IPS-18c (cell line): ENCODE measurements at regions not wholly inside any gene's neighbourhood (a gene's known extent, or its start where the extent isn't known, plus 50 kb on each side); places are given as distances from the start of the nearest gene placed in this dataset.
"Not testable (repeated sequence)": the region's sequence is repeated elsewhere in the genome, so short reads cannot be mapped to it uniquely, and the experiment has no call there.

ENCODE experiments used
- H3K4me3 ChIP-seq: 2 replicates; pipeline ENCODE4 v1.7.0; 2013; ENCODE audit warnings: low read depth, mild to moderate bottlenecking, low read length, moderate library complexity; ENCODE audit not compliant: insufficient read depth
- H3K9me3 ChIP-seq: one replicate; pipeline ENCODE4 v1.6.1; 2013; ENCODE audit warnings: mild to moderate bottlenecking, low read length, moderate library complexity; ENCODE audit not compliant: control insufficient read depth, insufficient read depth

DNA sequence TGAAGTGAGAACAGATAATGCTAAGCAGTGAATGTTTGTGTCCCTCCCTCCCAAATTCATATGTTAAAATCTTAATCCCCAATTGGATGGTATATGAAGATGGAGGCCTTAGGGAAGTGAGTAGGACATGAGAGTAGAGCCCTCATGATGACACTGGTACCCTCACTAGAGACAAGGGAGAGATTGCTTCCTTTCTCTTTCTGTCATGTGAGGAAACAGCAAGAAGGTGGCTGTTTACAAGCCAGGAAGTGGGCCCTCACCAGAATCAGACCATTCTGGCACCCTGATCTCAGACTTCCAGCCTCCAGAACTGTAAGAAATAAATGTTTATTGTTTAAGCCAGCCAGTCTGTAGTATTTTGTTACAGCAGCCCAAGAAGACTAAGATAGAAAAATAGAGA, 209.5 kb downstream of the SATB1 start:
- Histone ChIP-seq H3K9me3 (no peaks in the 10 kb centered on the region), H3K4me3 (no peak overlapping the region)

DNA sequence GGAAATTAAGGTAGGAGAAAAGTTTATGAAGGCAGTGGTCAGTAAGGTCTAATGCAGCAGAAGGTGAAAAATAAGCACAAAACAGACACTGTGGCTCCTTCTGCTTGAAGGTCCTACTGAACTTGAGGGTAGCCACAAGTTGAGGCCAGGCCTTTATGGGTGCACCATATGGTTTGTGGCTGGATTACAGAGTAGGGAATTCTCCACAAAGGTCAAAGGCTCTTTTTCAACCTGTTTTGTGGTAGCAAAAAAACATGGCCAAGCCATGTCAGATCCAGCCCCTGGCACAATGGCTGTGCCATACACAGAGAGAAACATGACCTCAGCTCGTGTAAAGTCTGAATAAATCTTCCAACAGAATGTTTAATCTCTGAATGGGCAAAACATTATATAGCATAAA, 214.0 kb downstream of the SATB1 start:
- H3K4me3 ChIP-seq: no peak overlapping the region
- H3K9me3 ChIP-seq: no peaks in the 10 kb centered on the region

DNA sequence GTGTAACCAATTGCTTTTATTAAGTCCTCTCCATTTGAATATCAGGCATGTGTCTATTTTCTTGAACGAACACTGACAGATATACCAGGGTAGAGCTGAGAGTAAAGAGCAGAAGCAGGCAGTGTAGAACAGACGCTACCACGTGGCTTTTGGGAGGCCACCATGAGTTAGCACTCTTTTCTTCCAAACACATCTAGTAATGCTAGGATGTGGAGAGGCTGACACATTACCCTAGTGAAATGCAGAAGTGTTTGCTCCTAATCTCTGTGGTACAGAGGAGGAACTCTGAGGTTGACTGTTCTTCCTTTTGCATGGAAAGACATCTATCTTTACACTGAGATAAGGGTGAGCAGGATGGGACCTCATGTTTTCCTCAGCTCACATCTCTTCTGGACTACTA, 216.3 kb downstream of the SATB1 start:
- H3K4me3 ChIP-seq: no peak overlapping the region
- H3K9me3 ChIP-seq: no peaks in the 10 kb centered on the region

DNA sequence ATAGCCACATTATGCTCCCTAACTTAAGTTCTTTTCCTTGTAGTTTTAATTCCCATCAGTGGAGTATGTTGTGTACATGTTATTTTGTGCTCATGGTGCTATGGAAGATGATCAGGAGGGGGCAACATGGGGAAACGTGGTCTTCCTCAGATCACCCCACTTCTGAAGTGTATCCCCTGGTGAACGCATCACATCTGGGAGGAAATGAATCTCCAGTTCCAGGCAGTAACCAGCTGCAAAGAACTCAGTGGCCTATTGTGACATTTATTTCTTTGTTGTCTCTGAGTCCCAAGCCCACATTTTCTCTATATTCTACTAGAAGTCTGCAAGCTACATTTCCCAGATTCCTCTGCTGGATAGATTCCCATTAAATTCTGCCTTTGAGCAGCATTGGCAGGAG, 217.0 kb downstream of the SATB1 start:
- Histone ChIP-seq H3K4me3 (no peak overlapping the region), H3K9me3 (no peaks in the 10 kb centered on the region)

DNA sequence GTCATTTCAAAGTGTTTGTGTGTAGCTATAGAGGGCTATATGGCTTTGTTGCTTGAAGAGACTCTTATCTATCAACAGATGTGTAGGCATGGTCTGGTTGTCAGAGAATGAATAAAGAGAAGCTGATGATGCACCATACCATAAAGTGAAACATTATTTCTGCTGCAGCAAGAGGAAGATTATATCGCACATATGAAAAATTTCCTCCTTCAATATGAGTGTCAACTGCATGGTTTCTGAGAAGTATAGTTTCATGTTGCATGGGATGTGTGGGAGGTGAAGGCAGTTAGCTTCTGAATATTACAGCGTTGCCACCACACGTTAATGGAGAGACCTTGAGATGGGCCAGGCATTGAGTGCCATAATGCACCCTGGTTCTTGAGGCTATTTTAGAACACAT, 217.9 kb downstream of the SATB1 start:
- Histone ChIP-seq H3K4me3 (no peak overlapping the region), H3K9me3 (no peaks in the 10 kb centered on the region)

DNA sequence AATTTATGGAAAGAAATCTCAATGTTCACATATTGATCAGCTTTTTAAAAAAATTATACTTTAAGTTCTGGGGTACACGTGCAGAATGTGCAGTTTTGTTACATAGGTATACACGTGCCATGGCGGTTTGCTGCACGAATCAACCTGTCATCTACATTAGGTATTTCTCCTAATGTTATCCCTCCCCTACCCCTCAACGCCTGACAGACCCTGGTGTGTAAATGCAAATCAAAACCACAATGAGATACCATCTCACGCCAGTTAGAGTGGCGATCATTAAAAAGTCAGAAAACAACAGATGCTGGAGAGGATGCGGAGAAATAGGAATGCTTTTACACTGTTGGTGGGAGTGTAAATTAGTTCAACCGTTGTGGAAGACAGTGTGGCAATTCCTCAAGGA, 219.4 kb downstream of the SATB1 start:
- H3K4me3 ChIP-seq, H3K9me3 ChIP-seq: not testable (repeated sequence)

DNA sequence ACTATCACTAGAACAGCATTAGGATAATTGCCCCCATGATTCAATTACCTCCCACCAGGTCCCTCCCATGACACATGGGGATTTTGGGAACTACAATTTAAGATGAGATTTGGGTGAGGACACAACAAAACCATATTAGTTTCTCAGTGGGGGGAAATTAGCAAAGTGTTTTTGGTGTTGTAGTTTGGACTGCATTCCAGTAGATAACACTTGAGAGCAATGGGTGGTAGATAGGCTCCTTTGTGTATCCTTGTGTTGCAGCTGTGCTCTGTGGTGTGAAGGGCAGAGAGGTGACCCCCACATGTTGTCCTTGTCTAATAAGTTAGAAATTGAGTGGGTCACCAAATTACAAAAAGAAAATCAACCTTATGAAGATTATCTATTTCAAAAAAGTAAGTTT, 223.8 kb downstream of the SATB1 start:
- no peaks in the 10 kb centered on the region for H3K9me3 ChIP-seq
- H3K4me3 ChIP-seq: no peak overlapping the region

DNA sequence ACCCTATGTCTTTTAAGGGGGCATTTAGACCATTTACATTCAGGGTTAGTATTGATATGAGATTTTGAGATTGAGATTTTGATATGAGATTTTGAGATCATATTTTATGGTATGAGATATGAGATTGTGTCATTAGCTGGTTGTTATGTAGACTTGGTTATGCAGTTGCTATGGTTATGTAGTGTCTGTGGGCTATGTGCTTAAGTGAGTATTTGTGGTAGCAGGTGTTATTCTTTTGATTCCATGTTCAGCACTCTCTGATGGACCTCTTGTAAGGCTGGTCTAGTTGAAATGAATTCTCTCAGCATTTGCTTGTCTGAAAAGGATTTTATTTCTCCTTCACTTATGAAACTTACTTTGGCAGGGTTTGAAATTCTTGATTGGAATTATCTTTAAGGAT, 225.4 kb downstream of the SATB1 start:
- no peak overlapping the region for H3K4me3 ChIP-seq
- H3K9me3 ChIP-seq: no peaks in the 10 kb centered on the region

DNA sequence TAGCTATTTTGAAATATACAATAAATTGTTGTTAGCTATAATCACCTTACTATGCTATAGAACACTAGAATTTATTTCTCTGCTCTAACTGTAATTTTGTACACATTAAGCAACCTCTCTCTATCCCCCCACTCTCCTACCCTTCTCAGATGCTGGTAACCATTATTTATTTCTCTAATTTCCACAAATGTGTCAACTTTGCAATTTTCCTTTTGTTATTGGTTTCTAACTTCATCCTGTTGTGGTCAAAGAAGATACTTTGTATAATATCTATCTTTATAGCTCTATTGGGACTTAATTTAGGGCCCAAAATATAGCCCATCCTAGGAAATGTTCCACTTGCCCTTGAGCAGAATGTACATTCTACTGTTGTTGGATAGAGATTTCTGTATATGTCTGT, 229.3 kb downstream of the SATB1 start:
- H3K9me3 ChIP-seq: no peaks in the 10 kb centered on the region

DNA sequence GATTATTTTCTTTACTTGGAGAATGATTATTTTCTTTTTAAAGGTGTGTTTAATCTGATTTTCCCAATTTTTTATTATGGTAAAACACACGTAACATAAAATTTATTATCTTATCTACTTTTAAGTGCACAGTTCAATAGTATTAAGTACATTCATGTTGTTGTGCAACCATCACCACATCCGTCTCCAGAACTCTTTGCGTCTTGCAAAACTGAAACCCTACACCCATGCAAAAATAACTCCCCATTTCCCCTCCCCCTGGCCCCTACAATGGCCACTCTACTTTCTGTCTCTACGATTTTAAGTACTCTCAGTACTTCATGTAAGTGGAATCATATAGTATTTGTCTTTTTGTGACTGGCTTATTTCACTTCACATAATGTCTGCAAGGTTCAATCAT, 230.7 kb downstream of the SATB1 start:
- Histone ChIP-seq H3K9me3 (no peaks in the 10 kb centered on the region), H3K4me3 (no peak overlapping the region)

More for the DNA sequence above, 229.3 kb downstream of the SATB1 start:
- no peak overlapping the region for H3K4me3 ChIP-seq

DNA sequence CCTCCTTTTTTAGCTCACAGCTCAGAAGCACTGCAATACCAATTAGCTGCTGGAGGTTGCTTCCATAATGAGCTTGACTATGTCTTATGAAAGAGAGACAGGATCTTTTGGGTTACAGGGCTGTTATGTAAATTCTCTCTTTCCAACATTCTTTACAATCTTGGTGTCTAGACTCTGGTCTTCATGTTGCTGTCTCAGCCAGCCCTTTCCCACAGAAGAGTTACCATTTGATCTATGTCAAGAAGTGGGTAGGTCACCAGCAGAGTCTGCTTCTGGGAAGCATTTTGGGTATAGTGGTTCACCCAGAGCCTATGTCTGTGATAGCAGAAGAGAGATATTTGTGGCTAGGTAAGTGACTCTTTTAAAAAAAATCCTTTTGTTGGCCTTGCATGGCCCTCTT, 234.5 kb downstream of the SATB1 start:
- Histone ChIP-seq H3K4me3 (no peak overlapping the region), H3K9me3 (no peaks in the 10 kb centered on the region)

DNA sequence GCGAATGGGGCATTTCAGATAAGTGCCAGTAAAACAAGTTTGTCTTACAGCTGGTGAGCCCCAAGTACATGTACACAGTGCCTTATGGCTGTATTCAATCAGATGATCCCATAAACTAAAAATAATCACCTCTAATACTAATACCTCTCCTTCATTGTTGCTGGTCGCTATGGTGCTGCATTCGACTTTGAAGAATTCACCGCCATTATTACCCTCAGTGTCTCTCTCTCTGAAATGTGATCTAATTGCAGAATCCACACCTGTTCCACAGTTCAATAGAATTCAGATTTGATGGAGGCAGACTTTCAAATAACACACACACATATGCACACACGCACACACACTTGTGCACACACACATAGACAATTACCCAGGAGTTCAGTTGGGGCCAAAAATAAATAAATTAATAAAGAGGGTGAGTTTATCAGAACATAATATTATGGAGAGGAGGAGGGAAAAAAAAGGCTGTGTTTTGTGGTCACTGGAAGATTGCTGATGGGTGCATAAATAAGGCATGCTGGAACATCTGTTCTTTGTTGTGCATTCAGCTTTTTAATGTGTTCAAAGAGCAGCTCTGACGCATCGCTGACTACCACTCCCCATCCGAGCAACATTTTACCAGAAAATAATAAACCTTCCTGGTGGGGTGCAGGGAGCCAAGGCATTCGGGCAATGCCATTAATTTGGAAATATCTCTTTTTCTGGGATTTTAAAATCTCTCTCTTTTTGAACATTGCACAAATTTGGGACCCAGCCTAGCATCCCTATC, 235.7 kb downstream of the SATB1 start:
- no peak overlapping the region for H3K4me3 ChIP-seq
- no peaks in the 10 kb centered on the region for H3K9me3 ChIP-seq

DNA sequence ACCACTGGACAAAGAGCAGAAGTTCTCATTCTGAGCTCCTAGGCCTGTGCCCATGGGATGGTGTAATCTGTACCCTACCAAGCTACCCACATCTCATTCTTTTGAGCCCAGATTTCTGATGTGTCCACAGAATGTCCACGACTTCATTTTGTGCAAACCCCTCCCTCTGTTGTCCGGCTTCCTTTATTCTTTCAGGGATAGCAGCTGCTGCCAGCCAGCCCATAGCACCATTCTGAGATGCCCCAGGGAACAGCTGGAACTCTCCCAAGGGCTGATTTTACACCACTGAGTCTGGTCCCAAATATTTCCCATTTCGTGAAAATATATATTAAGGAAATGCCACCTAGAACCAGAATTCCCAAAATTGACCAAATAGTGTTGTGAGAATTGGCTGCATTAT, 236.6 kb downstream of the SATB1 start:
- H3K4me3 ChIP-seq: no peak overlapping the region
- H3K9me3 ChIP-seq: no peaks in the 10 kb centered on the region

DNA sequence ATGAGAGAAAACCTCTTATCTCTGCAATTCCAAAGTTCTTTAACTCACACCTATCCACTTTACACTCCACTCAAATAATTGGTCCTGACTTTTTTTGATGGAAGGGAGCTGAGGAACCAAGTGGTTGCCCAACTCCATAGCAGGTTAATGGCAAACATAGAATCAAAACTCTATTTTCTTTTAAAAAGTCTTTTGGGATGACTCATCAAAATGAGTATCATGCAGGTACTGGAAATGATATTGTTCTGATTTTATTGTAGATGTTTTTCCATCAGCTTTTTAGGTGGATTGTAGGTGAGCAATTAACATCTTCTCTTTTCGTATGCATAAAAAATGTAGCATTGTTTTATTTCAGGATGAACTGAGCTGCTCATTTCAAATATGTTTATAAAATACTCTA, 239.5 kb downstream of the SATB1 start:
- H3K4me3 ChIP-seq: no peak overlapping the region
- no peaks in the 10 kb centered on the region for H3K9me3 ChIP-seq

DNA sequence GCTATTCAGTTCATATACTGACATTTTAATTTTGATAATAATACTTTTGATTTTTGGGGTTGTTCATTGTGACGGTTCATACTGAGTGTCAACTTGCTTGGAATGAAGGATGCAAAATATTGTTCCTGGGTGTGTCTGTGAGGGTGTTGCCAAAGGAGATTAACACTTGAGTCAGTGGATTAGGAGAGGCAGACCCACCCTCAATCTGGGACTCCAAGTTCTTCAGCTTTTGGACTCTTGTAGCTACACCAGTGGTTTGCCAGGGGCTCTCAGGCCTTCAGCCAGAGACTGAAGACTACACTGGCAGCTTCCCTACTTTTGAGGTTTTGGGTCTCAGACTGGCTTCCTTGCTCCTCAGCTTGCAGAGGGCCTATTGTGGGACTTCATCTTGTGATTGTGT, 242.2 kb downstream of the SATB1 start:
- not testable (repeated sequence) for H3K4me3 ChIP-seq, H3K9me3 ChIP-seq

DNA sequence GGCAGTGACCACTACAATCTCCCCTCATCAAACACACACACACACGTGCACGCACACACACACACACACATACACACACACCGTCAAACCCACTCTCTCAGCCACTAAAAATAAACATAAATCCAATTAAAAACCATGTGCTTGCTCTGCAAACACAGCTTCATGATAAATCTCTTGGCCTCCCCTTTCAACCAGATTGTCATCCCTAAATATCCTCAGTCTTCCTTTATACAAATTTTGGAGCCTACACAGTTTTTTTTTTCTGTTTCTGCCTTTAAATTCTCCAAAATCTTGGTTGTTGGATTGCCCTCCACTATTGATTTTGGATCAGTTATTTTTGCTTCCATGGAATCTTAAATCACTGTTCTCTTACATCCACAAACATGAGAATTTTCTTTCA, 245.6 kb downstream of the SATB1 start:
- no peak overlapping the region for H3K4me3 ChIP-seq

DNA sequence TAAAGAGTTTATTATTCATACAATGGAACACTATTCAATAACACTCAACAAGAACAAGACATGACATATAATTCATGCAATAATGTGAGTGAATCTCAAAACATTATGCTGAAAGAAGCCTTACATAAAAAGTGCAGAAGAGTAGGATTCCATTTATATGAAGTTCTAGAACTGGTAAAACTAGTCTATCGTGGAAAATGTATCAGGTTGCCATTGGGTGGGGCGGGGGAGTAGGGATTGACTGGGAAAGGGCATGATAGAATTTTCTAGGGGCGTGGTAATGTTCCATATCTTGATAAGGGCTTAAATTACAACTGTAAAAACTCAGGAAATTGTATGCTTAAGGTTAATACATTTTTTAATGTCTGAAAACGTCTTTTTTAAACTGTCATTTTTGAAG, 247.9 kb downstream of the SATB1 start:
- H3K4me3 ChIP-seq: no peak overlapping the region
- H3K9me3 ChIP-seq: no peaks in the 10 kb centered on the region

More for the DNA sequence above, 245.6 kb downstream of the SATB1 start:
- no peaks in the 10 kb centered on the region for H3K9me3 ChIP-seq

DNA sequence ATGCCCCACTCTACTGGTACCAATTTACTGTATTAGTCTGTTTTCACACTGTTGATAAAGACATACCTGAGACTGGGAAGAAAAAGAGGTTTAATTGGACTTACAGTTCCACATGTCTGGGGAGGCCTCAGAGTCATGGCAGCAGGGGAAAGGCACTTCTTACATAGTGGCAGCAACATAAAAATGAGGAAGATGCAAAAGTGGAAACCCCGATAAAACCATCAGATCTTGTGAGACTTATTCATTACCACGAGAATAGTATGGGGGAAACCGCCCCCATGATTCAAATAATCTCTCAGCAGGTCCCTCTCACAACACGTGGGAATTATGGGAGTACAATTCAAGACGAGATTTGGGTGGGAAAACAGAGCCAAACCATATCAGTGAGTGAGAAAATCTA, 251.2 kb downstream of the SATB1 start:
- H3K9me3 ChIP-seq, H3K4me3 ChIP-seq: not testable (repeated sequence)

DNA sequence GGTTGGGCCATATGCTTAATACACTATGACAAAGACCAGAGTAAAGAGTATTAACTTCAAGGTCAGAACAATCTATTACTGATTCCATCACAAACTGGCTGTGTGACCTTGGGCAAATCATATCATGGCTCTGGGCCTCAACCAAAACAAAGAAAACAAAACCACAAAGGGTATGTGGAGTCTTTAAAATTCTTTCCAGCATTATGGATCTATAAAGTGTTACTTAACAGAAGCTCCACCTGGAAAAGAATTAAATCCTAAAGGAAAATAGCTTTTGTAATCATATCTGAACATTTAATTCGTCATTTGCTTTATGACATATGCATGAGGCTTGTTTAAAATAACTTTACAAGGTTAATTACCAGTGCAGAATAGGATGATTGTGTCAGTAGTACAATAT, 265.5 kb downstream of the SATB1 start:
- H3K4me3 ChIP-seq: no peak overlapping the region
- no peaks in the 10 kb centered on the region for H3K9me3 ChIP-seq
